ENCODE measurements at regions not wholly inside any gene's neighbourhood (a gene's known extent, or its start where the extent isn't known, plus 50 kb on each side); places are given as distances from the start of the nearest gene placed in this dataset.

DNA sequence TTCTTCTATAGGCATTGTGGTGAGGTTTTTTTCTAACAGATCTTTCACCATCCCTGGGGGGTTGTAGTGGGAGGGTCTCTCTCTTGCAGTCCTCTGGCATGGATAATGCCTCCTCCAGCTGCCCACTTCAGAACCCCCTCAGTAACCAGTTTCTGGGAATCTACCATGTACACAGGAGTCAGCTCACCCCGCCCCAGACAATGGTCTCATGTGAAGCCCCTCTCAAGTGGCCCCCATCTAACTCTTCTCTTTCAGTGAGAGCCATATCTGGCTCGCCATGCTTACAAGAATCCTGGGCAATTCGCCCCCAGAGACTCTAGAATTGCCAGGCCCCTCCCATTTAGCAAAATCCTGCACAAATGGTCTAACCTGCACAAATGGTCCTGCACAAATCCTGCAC, 144.4 kb upstream of the FSTL4 start:
- Histone ChIP-seq H3K4me1 (ENCODE audit: insufficient read depth, low read length) (no peaks in the 10 kb centered on the region), H3K36me3 (ENCODE audit: insufficient read depth, low read length) (no peaks in the 10 kb centered on the region), H3K4me3 (ENCODE audit: low read length) (no peak overlapping the region), H3K27me3 (ENCODE audit: insufficient read depth, low read length, poor library complexity, severe bottlenecking) (no peaks in the 10 kb centered on the region), H3K27ac (ENCODE audit: low read depth, low read length) (no peak overlapping the region), H3K9me3 (ENCODE audit: low read length) (no peaks in the 10 kb centered on the region)
- no peaks in the 10 kb centered on the region for H3K36me3 Mint-ChIP-seq
- no peak overlapping the region for H3K4me3 Mint-ChIP-seq
- H3K4me1 Mint-ChIP-seq = no peaks in the 10 kb centered on the region
- DNase-seq = no peak
- CTCF ChIA-PET = interaction anchor here (1.2 kb wide), 1 partner anchor 112 kb away, joined by 4 read pairs; no protein-coding TSS in a partner anchor
- H3K9me3 Mint-ChIP-seq = no peaks in the 10 kb centered on the region
- H3K27ac Mint-ChIP-seq = no peak overlapping the region
- POLR2A ChIA-PET = no interaction called here
- peaks cover 13 to 32% of the 10 kb centered on the region in 2 donors for H3K27me3 Mint-ChIP-seq

DNA sequence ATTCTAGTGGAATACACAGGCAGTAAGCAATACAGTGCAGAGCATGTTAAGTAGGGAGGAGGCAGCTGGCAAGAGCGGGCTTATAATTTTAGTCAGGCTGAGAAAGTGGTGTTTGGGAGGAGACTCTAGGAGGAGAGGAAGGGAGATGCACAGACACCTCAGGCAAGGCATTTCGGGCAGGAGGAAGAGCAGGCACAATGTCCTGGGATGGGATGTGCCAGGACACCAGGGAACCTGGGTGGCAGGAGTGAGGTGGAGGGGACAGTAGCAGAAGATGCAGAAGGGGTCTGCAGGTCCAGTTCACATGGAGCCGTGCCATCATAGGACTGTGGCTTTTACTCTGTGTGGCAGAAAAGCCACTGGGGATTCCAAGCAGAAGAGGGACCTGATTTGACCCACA, 143.7 kb upstream of the FSTL4 start:
- no peaks in the 10 kb centered on the region for H3K27me3 ChIP-seq (ENCODE audit: insufficient read depth, low read length, poor library complexity, severe bottlenecking)
- no peak overlapping the region for H3K27ac ChIP-seq (ENCODE audit: low read depth, low read length)
- POLR2A ChIA-PET = no interaction called here
- DNase-seq = no peak
- Mint-ChIP-seq H3K4me3 (no peak overlapping the region), H3K9me3 (no peaks in the 10 kb centered on the region), H3K36me3 (no peaks in the 10 kb centered on the region), H3K27ac (no peak overlapping the region), H3K4me1 (no peaks in the 10 kb centered on the region), H3K27me3 (peaks cover 13 to 39% of the 10 kb centered on the region in 2 donors)
- H3K36me3 ChIP-seq (ENCODE audit: insufficient read depth, low read length) = no peaks in the 10 kb centered on the region
- no peaks in the 10 kb centered on the region for H3K9me3 ChIP-seq (ENCODE audit: low read length)
- CTCF ChIA-PET = no interaction called here
- H3K4me3 ChIP-seq (ENCODE audit: low read length) = no peak overlapping the region
- no peaks in the 10 kb centered on the region for H3K4me1 ChIP-seq (ENCODE audit: insufficient read depth, low read length)

DNA sequence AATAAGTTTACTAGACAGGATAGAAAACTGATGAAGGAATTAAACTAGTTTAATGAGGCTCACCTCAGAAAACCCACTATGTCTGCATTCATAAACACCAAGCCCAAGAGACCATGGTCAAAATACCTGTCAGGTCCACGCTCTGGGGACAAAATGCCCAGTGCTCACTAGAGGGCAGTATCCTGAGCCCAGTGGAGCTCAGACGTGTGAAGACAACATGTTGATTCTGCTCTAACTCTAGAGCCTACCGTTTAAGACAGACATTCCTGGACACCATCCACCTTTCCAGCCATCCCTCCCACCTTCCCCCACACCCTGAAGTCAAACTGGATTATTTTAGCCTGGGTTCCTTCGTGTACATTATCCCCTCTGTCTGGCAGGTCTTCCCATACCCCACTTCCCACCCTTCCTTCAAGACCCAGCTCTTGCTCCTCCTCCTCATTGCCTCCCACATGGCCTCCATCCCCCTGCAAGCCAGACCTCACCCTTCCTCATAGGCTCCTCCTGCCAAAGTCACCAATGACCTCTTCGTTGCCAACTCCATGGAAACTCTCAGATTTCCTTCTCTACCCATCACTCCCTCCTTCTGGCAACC, 142.3 kb upstream of the FSTL4 start:
- DNase-seq = no peak
- Mint-ChIP-seq H3K4me1 (no peaks in the 10 kb centered on the region), H3K36me3 (no peaks in the 10 kb centered on the region), H3K4me3 (no peak overlapping the region), H3K27ac (no peak overlapping the region), H3K27me3 (peaks cover 12 to 41% of the 10 kb centered on the region in 2 donors), H3K9me3 (no peaks in the 10 kb centered on the region)
- no peaks in the 10 kb centered on the region for H3K36me3 ChIP-seq (ENCODE audit: insufficient read depth, low read length)
- no peaks in the 10 kb centered on the region for H3K27me3 ChIP-seq (ENCODE audit: insufficient read depth, low read length, poor library complexity, severe bottlenecking)
- ChIA-PET CTCF (interaction anchor here (0.7 to 1.7 kb wide), 2 partner anchors 10 to 115 kb away, joined by 3 to 7 read pairs; no protein-coding TSS in a partner anchor), POLR2A (interaction anchor here (0.6 kb wide), 1 partner anchor 428 kb away, joined by 7 read pairs; no protein-coding TSS in a partner anchor)
- no peaks in the 10 kb centered on the region for H3K4me1 ChIP-seq (ENCODE audit: insufficient read depth, low read length)
- H3K27ac ChIP-seq (ENCODE audit: low read depth, low read length) = no peak overlapping the region
- H3K4me3 ChIP-seq (ENCODE audit: low read length) = no peak overlapping the region
- H3K9me3 ChIP-seq (ENCODE audit: low read length) = no peaks in the 10 kb centered on the region

DNA sequence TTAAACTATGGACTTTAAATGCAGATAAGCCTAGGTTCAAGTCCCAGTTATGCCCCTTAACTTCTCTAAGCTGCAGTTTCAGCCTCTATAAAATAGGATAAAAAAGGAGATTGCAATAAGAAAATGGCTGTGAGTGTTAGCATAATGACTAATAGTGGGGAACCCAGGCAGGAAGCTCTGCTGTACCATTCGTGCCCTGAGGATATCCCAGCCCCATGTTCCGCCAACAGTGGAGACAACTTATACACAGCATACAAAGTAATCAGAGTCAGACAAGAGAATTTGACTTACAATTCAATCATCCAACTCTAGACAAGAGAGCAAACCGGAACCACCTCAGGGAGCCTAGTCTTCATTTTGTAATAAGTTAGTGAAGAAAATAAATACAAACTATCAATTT, 141.5 kb upstream of the FSTL4 start:
- Mint-ChIP-seq H3K27ac (no peak overlapping the region), H3K27me3 (peaks cover 11 to 45% of the 10 kb centered on the region in 2 donors), H3K4me1 (no peaks in the 10 kb centered on the region), H3K36me3 (no peaks in the 10 kb centered on the region), H3K4me3 (no peak overlapping the region), H3K9me3 (no peaks in the 10 kb centered on the region)
- Histone ChIP-seq H3K4me3 (ENCODE audit: low read length) (no peak overlapping the region), H3K27ac (ENCODE audit: low read depth, low read length) (no peak overlapping the region), H3K9me3 (ENCODE audit: low read length) (no peaks in the 10 kb centered on the region), H3K4me1 (ENCODE audit: insufficient read depth, low read length) (no peaks in the 10 kb centered on the region), H3K36me3 (ENCODE audit: insufficient read depth, low read length) (no peaks in the 10 kb centered on the region), H3K27me3 (ENCODE audit: insufficient read depth, low read length, poor library complexity, severe bottlenecking) (no peaks in the 10 kb centered on the region)
- DNase-seq = no peak
- ChIA-PET POLR2A (no interaction called here), CTCF (interaction anchor here (1.7 kb wide), 1 partner anchor 11 kb away, joined by 7 read pairs; no protein-coding TSS in a partner anchor)

DNA sequence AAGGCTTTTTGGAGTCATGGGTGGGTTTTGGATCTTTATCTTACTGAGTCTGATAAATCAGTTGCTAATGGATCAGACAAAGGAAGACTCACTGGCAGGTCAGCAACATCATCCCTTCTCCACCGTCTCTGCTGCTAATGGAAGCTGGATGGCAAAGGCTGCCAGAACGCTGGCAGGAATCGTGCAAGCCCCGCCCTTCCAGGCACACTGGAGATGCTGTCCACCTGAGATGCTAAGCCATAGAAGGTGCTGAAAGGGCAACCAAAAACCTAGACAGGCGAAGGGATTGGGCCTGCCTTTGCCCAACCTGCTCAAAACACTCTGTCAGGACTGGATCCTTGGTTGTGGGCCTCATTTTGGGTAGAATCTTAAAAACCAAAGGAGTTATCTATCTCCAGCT, 139.5 kb upstream of the FSTL4 start:
- no peaks in the 10 kb centered on the region for H3K27me3 ChIP-seq (ENCODE audit: insufficient read depth, low read length, poor library complexity, severe bottlenecking)
- no peaks in the 10 kb centered on the region for H3K36me3 ChIP-seq (ENCODE audit: insufficient read depth, low read length)
- DNase-seq = no peak
- no peaks in the 10 kb centered on the region for H3K4me1 ChIP-seq (ENCODE audit: insufficient read depth, low read length)
- H3K9me3 ChIP-seq (ENCODE audit: low read length) = no peaks in the 10 kb centered on the region
- no peak overlapping the region for H3K27ac ChIP-seq (ENCODE audit: low read depth, low read length)
- H3K27ac Mint-ChIP-seq = no peak overlapping the region
- peaks cover 9 to 47% of the 10 kb centered on the region in 2 donors for H3K27me3 Mint-ChIP-seq
- no peaks in the 10 kb centered on the region for H3K4me1 Mint-ChIP-seq
- no peak overlapping the region for H3K4me3 Mint-ChIP-seq
- POLR2A ChIA-PET = no interaction called here
- H3K9me3 Mint-ChIP-seq = no peaks in the 10 kb centered on the region
- H3K4me3 ChIP-seq (ENCODE audit: low read length) = no peak overlapping the region
- H3K36me3 Mint-ChIP-seq = no peaks in the 10 kb centered on the region
- CTCF ChIA-PET = no interaction called here

DNA sequence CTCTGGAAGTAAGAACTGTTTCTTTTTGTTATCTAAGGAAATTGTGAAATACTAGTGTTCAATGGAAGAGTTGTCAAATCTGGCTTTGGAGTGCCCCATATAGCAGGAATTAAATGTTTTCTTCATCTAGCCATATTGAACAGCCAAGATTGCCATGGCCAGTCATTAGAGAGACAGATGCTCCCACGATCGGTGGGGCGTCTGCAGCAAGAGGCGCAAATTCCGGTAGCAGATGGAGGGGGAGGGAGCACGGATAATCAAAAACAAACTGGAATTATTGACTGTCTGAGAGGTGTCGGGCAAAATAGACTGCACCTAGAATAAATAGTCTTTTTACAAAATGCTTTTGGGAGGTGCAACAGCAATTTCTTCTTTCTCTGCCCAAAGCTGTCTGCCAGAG, 139.1 kb upstream of the FSTL4 start:
- Histone ChIP-seq H3K27me3 (ENCODE audit: insufficient read depth, low read length, poor library complexity, severe bottlenecking) (no peaks in the 10 kb centered on the region), H3K4me1 (ENCODE audit: insufficient read depth, low read length) (no peaks in the 10 kb centered on the region), H3K4me3 (ENCODE audit: low read length) (no peak overlapping the region), H3K9me3 (ENCODE audit: low read length) (no peaks in the 10 kb centered on the region), H3K27ac (ENCODE audit: low read depth, low read length) (no peak overlapping the region), H3K36me3 (ENCODE audit: insufficient read depth, low read length) (no peaks in the 10 kb centered on the region)
- H3K27ac Mint-ChIP-seq = no peak overlapping the region
- ChIA-PET POLR2A (no interaction called here), CTCF (no interaction called here)
- DNase-seq = no peak
- no peaks in the 10 kb centered on the region for H3K9me3 Mint-ChIP-seq
- no peaks in the 10 kb centered on the region for H3K36me3 Mint-ChIP-seq
- H3K4me3 Mint-ChIP-seq = no peak overlapping the region
- H3K27me3 Mint-ChIP-seq = peaks cover 9 to 42% of the 10 kb centered on the region in 2 donors
- no peaks in the 10 kb centered on the region for H3K4me1 Mint-ChIP-seq

DNA sequence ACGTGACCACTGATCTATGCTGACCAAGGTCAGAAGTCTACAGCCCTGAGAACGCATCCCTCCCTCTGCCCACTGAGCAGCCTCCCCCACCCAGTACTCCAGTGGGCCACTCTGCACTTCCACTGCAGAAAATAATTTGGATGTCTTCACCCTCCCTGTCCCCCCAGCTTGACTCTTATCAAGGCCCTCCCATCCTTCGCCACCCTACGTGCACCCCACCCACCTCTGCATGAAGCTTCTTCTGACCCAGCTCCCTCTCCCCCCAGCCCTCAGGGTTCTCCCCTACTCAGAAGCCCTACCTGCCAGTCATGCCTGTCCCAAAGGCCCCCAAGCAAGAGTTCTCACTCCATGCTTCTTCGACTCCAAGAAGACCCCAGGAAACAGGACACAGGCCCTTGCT, 138.5 kb upstream of the FSTL4 start:
- Mint-ChIP-seq H3K27me3 (peaks cover 9 to 37% of the 10 kb centered on the region in 2 donors), H3K9me3 (no peaks in the 10 kb centered on the region), H3K27ac (no peak overlapping the region), H3K4me1 (no peaks in the 10 kb centered on the region), H3K4me3 (no peak overlapping the region), H3K36me3 (no peaks in the 10 kb centered on the region)
- ChIA-PET CTCF (no interaction called here), POLR2A (no interaction called here)
- no peak for DNase-seq
- H3K36me3 ChIP-seq (ENCODE audit: insufficient read depth, low read length) = no peaks in the 10 kb centered on the region
- H3K4me3 ChIP-seq (ENCODE audit: low read length) = no peak overlapping the region
- H3K27ac ChIP-seq (ENCODE audit: low read depth, low read length) = no peak overlapping the region
- no peaks in the 10 kb centered on the region for H3K9me3 ChIP-seq (ENCODE audit: low read length)
- no peaks in the 10 kb centered on the region for H3K4me1 ChIP-seq (ENCODE audit: insufficient read depth, low read length)
- H3K27me3 ChIP-seq (ENCODE audit: insufficient read depth, low read length, poor library complexity, severe bottlenecking) = no peaks in the 10 kb centered on the region

DNA sequence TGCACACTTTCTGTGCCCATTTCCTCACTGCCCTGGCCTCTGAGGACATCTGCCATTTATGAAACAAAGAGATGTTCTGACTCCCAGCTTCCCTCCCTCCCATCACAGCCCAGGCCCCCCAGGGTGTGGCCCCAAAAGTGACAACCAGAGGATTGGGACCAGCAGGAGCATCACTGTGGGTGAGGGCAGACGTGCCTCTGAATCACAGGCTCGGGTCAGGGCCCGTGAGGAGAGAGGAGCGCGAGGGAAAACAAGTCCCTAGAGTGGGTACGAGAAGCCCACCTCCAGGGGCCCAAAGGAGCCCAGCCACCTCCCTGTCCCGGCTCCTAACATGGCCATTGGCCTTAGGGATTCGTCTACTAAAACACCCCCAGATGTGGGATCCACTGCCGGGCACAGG, 138.0 kb upstream of the FSTL4 start:
- Mint-ChIP-seq H3K27me3 (peaks cover 7 to 32% of the 10 kb centered on the region in 2 donors), H3K4me3 (no peak overlapping the region), H3K4me1 (no peaks in the 10 kb centered on the region), H3K36me3 (no peaks in the 10 kb centered on the region), H3K27ac (no peak overlapping the region), H3K9me3 (no peaks in the 10 kb centered on the region)
- H3K27ac ChIP-seq (ENCODE audit: low read depth, low read length) = no peak overlapping the region
- no peak for DNase-seq
- no peaks in the 10 kb centered on the region for H3K36me3 ChIP-seq (ENCODE audit: insufficient read depth, low read length)
- no peaks in the 10 kb centered on the region for H3K9me3 ChIP-seq (ENCODE audit: low read length)
- POLR2A ChIA-PET = no interaction called here
- CTCF ChIA-PET = no interaction called here
- H3K4me3 ChIP-seq (ENCODE audit: low read length) = no peak overlapping the region
- no peaks in the 10 kb centered on the region for H3K27me3 ChIP-seq (ENCODE audit: insufficient read depth, low read length, poor library complexity, severe bottlenecking)
- H3K4me1 ChIP-seq (ENCODE audit: insufficient read depth, low read length) = no peaks in the 10 kb centered on the region
